Neural cell (in vitro differentiated cells): ENCODE measurements at regions not wholly inside any gene's neighbourhood (a gene's known extent, or its start where the extent isn't known, plus 50 kb on each side); places are given as distances from the start of the nearest gene placed in this dataset.

Source experiments
- H2AFZ ChIP-seq: fragments of 200-600, 300-800 bp; sonication (generic), shearing (Covaris generic); 2 replicates; pipeline ENCODE4 v1.6.0; 2014; ENCODE audit warnings: low read depth, mild to moderate bottlenecking, antibody characterized with exemption, low read length, moderate library complexity
- H3F3A ChIP-seq: fragments of 200-600 bp; shearing (Covaris generic); 2 replicates; pipeline ENCODE4 v1.6.1; 2016; ENCODE audit warnings: mild to moderate bottlenecking, moderate library complexity, mixed read lengths, antibody characterized with exemption, low read length; ENCODE audit not compliant: insufficient read depth, poor library complexity, severe bottlenecking
- H3K27ac ChIP-seq: fragments of 200-600, 300-800 bp; sonication (generic), shearing (Covaris generic); 2 replicates; pipeline ENCODE4 v1.5.1; 2014; ENCODE audit warnings: mild to moderate bottlenecking, low read length, moderate library complexity
- H3K27me3 ChIP-seq: fragments of 300-800, 200-600 bp; sonication (generic), shearing (Covaris generic); 2 replicates; pipeline ENCODE4 v1.6.0; 2014; ENCODE audit warnings: mild to moderate bottlenecking, low read depth, low read length, moderate library complexity; ENCODE audit not compliant: insufficient read depth
- H3K36me3 ChIP-seq: fragments of 300-800, 200-600 bp; sonication (generic), shearing (Covaris generic); 2 replicates; pipeline ENCODE4 v1.5.1; 2014; ENCODE audit warnings: mild to moderate bottlenecking, antibody characterized with exemption, low read length, moderate library complexity; ENCODE audit not compliant: insufficient read depth
- H3K4me2 ChIP-seq: fragments of 300-800, 200-600 bp; sonication (generic), shearing (Covaris generic); 2 replicates; pipeline ENCODE4 v1.6.0; 2014; ENCODE audit warnings: mild to moderate bottlenecking, low read length
- H3K4me3 ChIP-seq: fragments of 300-800, 200-600 bp; sonication (generic), shearing (Covaris generic); 2 replicates; pipeline ENCODE4 v1.5.1; 2014; ENCODE audit warnings: mild to moderate bottlenecking, low read length, moderate library complexity
- H3K79me2 ChIP-seq: fragments of 200-600 bp; shearing (Covaris generic); replicated peaks from 2 replicates; pipeline ENCODE4 v1.6.0; 2014; ENCODE audit warnings: mild to moderate bottlenecking, low read length, moderate library complexity; ENCODE audit not compliant: insufficient read depth
- H3K9ac ChIP-seq: fragments of 300-800, 200-600 bp; sonication (generic), shearing (Covaris generic); 2 replicates; pipeline ENCODE4 v1.6.1; 2016; ENCODE audit warnings: mild to moderate bottlenecking, low read length, mixed read lengths
- H3K9me2 ChIP-seq: fragments of 200-600 bp; shearing (Covaris generic); 2 replicates; pipeline ENCODE4 v1.6.1; 2016; ENCODE audit warnings: mild to moderate bottlenecking, low read length, mixed read lengths; ENCODE audit not compliant: insufficient read depth
- H3K9me3 ChIP-seq: fragments of 200-600, 300-800 bp; sonication (generic), shearing (Covaris generic); 2 replicates; pipeline ENCODE4 v1.6.1; 2016; ENCODE audit warnings: mild to moderate bottlenecking, mixed run types, low read length, moderate library complexity, mixed read lengths
- H4K20me1 ChIP-seq: fragments of 200-600 bp; shearing (Covaris generic); 2 replicates; pipeline ENCODE4 v1.6.1; 2016; ENCODE audit warnings: mild to moderate bottlenecking, mixed run types; ENCODE audit not compliant: insufficient read depth
- CTCF ChIP-seq: fragments of 450-650 bp; IDR thresholded peaks from 2 replicates; pipeline ENCODE4 v1.5.1; 2014; ENCODE audit warnings: antibody characterized with exemption, mild to moderate bottlenecking, moderate library complexity; ENCODE audit not compliant: poor library complexity, severe bottlenecking
- EP300 ChIP-seq: fragments of 450-650 bp; conservative IDR thresholded peaks from 2 replicates; pipeline ENCODE4 v1.6.1; 2014; ENCODE audit warnings: antibody characterized with exemption, mild to moderate bottlenecking, moderate library complexity; ENCODE audit not compliant: poor library complexity, severe bottlenecking
- EZH2 ChIP-seq: fragments of 200-600, 300-800 bp; shearing (Covaris generic), sonication (generic); IDR thresholded peaks from 2 replicates; pipeline ENCODE4 v1.6.1; 2014; ENCODE audit warnings: antibody characterized with exemption, low read length, borderline replicate concordance, mild to moderate bottlenecking; ENCODE audit not compliant: insufficient read depth, poor library complexity, severe bottlenecking
- MXI1 ChIP-seq: fragments of 450-650 bp; conservative IDR thresholded peaks from 2 replicates; pipeline ENCODE4 v1.6.1; 2014; ENCODE audit warnings: antibody characterized with exemption, mild to moderate bottlenecking; ENCODE audit not compliant: poor library complexity, severe bottlenecking
- POLR2AphosphoS5 ChIP-seq: IDR thresholded peaks from 2 replicates; pipeline ENCODE4 v1.6.1; 2012
- RAD21 ChIP-seq: fragments of 450-650 bp; conservative IDR thresholded peaks from 2 replicates; pipeline ENCODE4 v1.6.1; 2014; ENCODE audit warnings: antibody characterized with exemption, mild to moderate bottlenecking, moderate library complexity
- REST ChIP-seq: IDR thresholded peaks from 2 replicates; pipeline ENCODE4 v1.6.1; 2012; ENCODE audit warnings: borderline replicate concordance
- SMC3 ChIP-seq: fragments of 450-650 bp; conservative IDR thresholded peaks from 2 replicates; pipeline ENCODE4 v1.6.1; 2014; ENCODE audit warnings: antibody characterized with exemption, mild to moderate bottlenecking, moderate library complexity; ENCODE audit not compliant: poor library complexity
- TAF1 ChIP-seq: IDR thresholded peaks from 2 replicates; pipeline ENCODE4 v1.6.1; 2012; ENCODE audit warnings: low read depth

- no peaks in the 10 kb centered on the region for H3K79me2 ChIP-seq
- no peaks in the 10 kb centered on the region for H3K36me3 ChIP-seq
- no peak overlapping the region for H3K9ac ChIP-seq
- H3K27ac ChIP-seq, result no peak overlapping the region
- no peaks in the 10 kb centered on the region for H3K27me3 ChIP-seq
- no peak overlapping the region for H3K4me3 ChIP-seq
- H3F3A ChIP-seq, result no peaks in the 10 kb centered on the region
- TF ChIP-seq SMC3 (no peak), REST (no peak), MXI1 (no peak), TAF1 (no peak)
- no peak overlapping the region for H3K4me2 ChIP-seq
- H2AFZ ChIP-seq, result no peak overlapping the region
- peaks cover 9% of the 10 kb centered on the region for H3K9me3 ChIP-seq
- no peaks in the 10 kb centered on the region for H4K20me1 ChIP-seq
- H3K9me2 ChIP-seq, result no peaks in the 10 kb centered on the region
These were observed 198.5 kb upstream of the ZEB2 start for GRCh38 chr2:144718376-144718775.

- Histone ChIP-seq H3K27me3 (no peaks in the 10 kb centered on the region), H4K20me1 (no peaks in the 10 kb centered on the region), H3K36me3 (no peaks in the 10 kb centered on the region), H3K27ac (no peak overlapping the region), H3K4me2 (no peak overlapping the region), H3K4me3 (no peak overlapping the region), H3K9me2 (no peaks in the 10 kb centered on the region), H3K9ac (no peak overlapping the region), H3K9me3 (peaks cover 9% of the 10 kb centered on the region), H3K79me2 (no peaks in the 10 kb centered on the region), H3F3A (no peaks in the 10 kb centered on the region), H2AFZ (no peak overlapping the region)
- TF ChIP-seq EZH2, result no peak
- no peak for TF ChIP-seq REST
- no peak for TF ChIP-seq MXI1
These were observed 196.1 kb upstream of the ZEB2 start for GRCh38 chr2:144715992-144716391.

- H3K4me3 ChIP-seq, result no peak overlapping the region
- peaks cover 9% of the 10 kb centered on the region for H3K9me3 ChIP-seq
- no peaks in the 10 kb centered on the region for H3F3A ChIP-seq
- H3K27me3 ChIP-seq, result no peaks in the 10 kb centered on the region
- H3K79me2 ChIP-seq, result no peaks in the 10 kb centered on the region
- TF ChIP-seq SMC3 (no peak), POLR2AphosphoS5 (no peak), EP300 (no peak), EZH2 (no peak), REST (no peak), CTCF (no peak), RAD21 (no peak), MXI1 (no peak), TAF1 (no peak)
- no peak overlapping the region for H3K4me2 ChIP-seq
- H2AFZ ChIP-seq, result no peak overlapping the region
- H3K9me2 ChIP-seq, result no peaks in the 10 kb centered on the region
- H3K27ac ChIP-seq, result no peak overlapping the region
- H4K20me1 ChIP-seq, result no peaks in the 10 kb centered on the region
- H3K36me3 ChIP-seq, result no peaks in the 10 kb centered on the region
- no peak overlapping the region for H3K9ac ChIP-seq
These were observed 193.5 kb upstream of the ZEB2 start for GRCh38 chr2:144713410-144713809.
